B cell (primary cell): ENCODE measurements at regions not wholly inside any gene's neighbourhood (a gene's known extent, or its start where the extent isn't known, plus 50 kb on each side); places are given as distances from the start of the nearest gene placed in this dataset.

Source experiments
- EZH2 ChIP-seq: IDR thresholded peaks from 2 replicates; pipeline ENCODE4 v1.6.1; 2012; ENCODE audit warnings: borderline replicate concordance, low read depth, mild to moderate bottlenecking, moderate library complexity, low read length; ENCODE audit not compliant: insufficient read depth, poor library complexity, severe bottlenecking
- TF ChIP-seq, protein P1 (sequence below): fragments of 200-600 bp; IDR thresholded peaks from one replicate; pipeline ENCODE4 v1.8.0; 2022; ENCODE audit warnings: antibody characterized with exemption, mild to moderate bottlenecking

DNA sequence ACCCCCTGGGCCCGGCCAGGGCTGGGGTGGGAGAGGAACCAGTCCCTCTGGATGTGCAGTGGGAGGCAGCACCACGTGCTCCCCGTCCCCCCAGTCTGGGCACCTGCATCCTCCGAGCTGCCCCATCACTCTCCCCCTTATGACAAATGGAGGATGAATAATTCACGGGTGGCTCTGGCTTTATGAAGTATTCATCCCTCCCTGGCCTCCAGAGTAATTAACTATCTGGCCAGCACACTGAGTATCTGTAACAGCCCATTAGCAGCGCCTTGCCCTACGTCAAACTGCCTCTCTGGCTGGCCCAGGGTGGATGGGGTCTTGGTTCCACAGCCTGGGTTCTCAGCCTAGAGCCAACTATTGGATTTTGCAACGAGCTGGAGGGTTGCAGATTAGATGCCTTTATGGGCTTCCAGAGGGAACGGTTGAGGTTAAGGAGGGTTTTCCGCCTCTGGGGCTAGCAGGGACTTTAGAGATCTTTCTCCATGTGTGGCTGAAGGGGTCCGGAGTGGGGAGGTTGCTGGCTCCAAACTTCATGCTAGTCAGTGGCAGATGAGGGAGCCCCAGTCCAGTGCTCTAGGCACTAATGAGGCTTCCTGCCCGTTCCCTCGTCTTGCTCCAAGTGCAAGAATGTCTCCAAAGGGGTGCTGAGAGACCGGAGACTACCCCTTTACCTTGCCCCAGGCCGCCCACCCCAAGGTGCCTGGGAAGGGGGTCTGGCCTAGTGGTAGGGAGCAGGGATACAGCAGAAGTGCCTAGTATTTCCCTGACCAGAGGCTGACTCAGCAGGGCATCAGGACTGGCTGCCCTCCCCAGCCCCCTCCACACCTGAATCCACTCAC lies 53.5 kb upstream of the MLN start:
- TF ChIP-seq, protein P1, sequence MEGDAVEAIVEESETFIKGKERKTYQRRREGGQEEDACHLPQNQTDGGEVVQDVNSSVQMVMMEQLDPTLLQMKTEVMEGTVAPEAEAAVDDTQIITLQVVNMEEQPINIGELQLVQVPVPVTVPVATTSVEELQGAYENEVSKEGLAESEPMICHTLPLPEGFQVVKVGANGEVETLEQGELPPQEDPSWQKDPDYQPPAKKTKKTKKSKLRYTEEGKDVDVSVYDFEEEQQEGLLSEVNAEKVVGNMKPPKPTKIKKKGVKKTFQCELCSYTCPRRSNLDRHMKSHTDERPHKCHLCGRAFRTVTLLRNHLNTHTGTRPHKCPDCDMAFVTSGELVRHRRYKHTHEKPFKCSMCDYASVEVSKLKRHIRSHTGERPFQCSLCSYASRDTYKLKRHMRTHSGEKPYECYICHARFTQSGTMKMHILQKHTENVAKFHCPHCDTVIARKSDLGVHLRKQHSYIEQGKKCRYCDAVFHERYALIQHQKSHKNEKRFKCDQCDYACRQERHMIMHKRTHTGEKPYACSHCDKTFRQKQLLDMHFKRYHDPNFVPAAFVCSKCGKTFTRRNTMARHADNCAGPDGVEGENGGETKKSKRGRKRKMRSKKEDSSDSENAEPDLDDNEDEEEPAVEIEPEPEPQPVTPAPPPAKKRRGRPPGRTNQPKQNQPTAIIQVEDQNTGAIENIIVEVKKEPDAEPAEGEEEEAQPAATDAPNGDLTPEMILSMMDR: no peak
- no peak for TF ChIP-seq EZH2
